Keratinocyte (primary cell): ENCODE measurements at regions not wholly inside any gene's neighbourhood (a gene's known extent, or its start where the extent isn't known, plus 50 kb on each side); places are given as distances from the start of the nearest gene placed in this dataset.

Source experiments
- DNase-seq: peaks from one replicate; pipeline ENCODE4 v3.0.0-alpha.2; 2011; ENCODE audit warnings: low read depth, missing footprints, low spot score
- FAIRE-seq: peaks from 2 replicates; lab custom pipeline; 2011; peaks lifted over from hg19 to GRCh38; lab: Jason Lieb, UNC
- H2AFZ ChIP-seq: 2 replicates; pipeline ENCODE4 v1.6.0; 2012; ENCODE audit warnings: low read length, control low read depth, inconsistent platforms; ENCODE audit not compliant: control insufficient read depth
- H3K27ac ChIP-seq: 2 replicates; pipeline ENCODE4 v1.5.1; 2011; ENCODE audit warnings: low read length; ENCODE audit not compliant: control insufficient read depth, insufficient read depth
- H3K27me3 ChIP-seq: 3 replicates; pipeline ENCODE4 v1.6.0; 2011; ENCODE audit warnings: low read length; ENCODE audit not compliant: control insufficient read depth, insufficient read depth; ENCODE audit errors: extremely low read depth
- H3K36me3 ChIP-seq, 2 experiments: 2 replicates in 1 of 2; 3 replicates in 1 of 2; pipeline ENCODE4 v1.5.1; 2011; ENCODE audit warnings: low read length in 2 of 2, mild to moderate bottlenecking in 1 of 2; ENCODE audit not compliant: control insufficient read depth in 2 of 2, insufficient read depth in 2 of 2; ENCODE audit errors: extremely low read depth in 1 of 2
- H3K4me1 ChIP-seq: 3 replicates; pipeline ENCODE4 v1.5.1; 2011; ENCODE audit warnings: low read length; ENCODE audit not compliant: control insufficient read depth, insufficient read depth; ENCODE audit errors: extremely low read depth
- H3K4me2 ChIP-seq: 3 replicates; pipeline ENCODE4 v1.6.0; 2011; ENCODE audit warnings: low read depth, low read length; ENCODE audit not compliant: control insufficient read depth, insufficient read depth; ENCODE audit errors: extremely low read depth
- H3K4me3 ChIP-seq, 3 experiments: fragments of 200-600 bp in 1 of 3; sonication (generic) in 1 of 3; 2 replicates in 2 of 3; 3 replicates in 1 of 3; pipeline ENCODE4 v1.5.1; 2011 to 2016; ENCODE audit warnings: low read length in 3 of 3, mild to moderate bottlenecking in 3 of 3, control low read depth in 2 of 3, inconsistent platforms in 1 of 3, low read depth in 1 of 3, mixed read lengths in 1 of 3, mixed run types in 1 of 3, moderate library complexity in 1 of 3; ENCODE audit not compliant: control insufficient read depth in 2 of 3, insufficient read depth in 2 of 3; ENCODE audit errors: extremely low read depth in 1 of 3
- H3K79me2 ChIP-seq: 2 replicates; pipeline ENCODE4 v1.6.0; 2012; ENCODE audit warnings: low read length; ENCODE audit not compliant: control insufficient read depth, insufficient read depth
- H3K9ac ChIP-seq: 3 replicates; pipeline ENCODE4 v1.6.0; 2011; ENCODE audit warnings: low read length; ENCODE audit not compliant: control insufficient read depth, insufficient read depth; ENCODE audit errors: extremely low read depth
- H3K9me1 ChIP-seq: 3 replicates; pipeline ENCODE4 v1.6.0; 2011; ENCODE audit warnings: low read length; ENCODE audit not compliant: control insufficient read depth, insufficient read depth; ENCODE audit errors: extremely low read depth
- H3K9me3 ChIP-seq: 2 replicates; pipeline ENCODE4 v1.5.1; 2012; ENCODE audit warnings: low read depth, low read length; ENCODE audit not compliant: control insufficient read depth
- H4K20me1 ChIP-seq: 3 replicates; pipeline ENCODE4 v1.6.0; 2011; ENCODE audit warnings: low read length; ENCODE audit not compliant: control insufficient read depth, insufficient read depth; ENCODE audit errors: extremely low read depth
- EZH2 ChIP-seq: IDR thresholded peaks from one replicate; pipeline ENCODE4 v1.6.1; 2012; ENCODE audit warnings: inconsistent platforms, mild to moderate bottlenecking, low read length, moderate library complexity
- dilution Hi-C: fragments of 300-500 bp; cut with MboI; formaldehyde crosslinking; loops from one replicate; pipeline ENCODE4 v1.7.0; 2020; ENCODE audit warnings: low sequenced_read_pairs; ENCODE audit not compliant: extremely low pct_ligation_motif_present
- TF ChIP-seq, protein P1 (sequence below), 3 experiments: IDR thresholded peaks in 1 of 3; conservative IDR thresholded peaks in 1 of 3; optimal IDR thresholded peaks in 1 of 3; 2 replicates in 2 of 3; 3 replicates in 1 of 3; pipeline versions ENCODE3 to v1.5.1; 2011; ENCODE audit warnings: low read length in 3 of 3, mild to moderate bottlenecking in 3 of 3, moderate library complexity in 2 of 3, control low read depth in 1 of 3, inconsistent platforms in 1 of 3; ENCODE audit not compliant: insufficient read depth in 2 of 3; ENCODE audit errors: extremely low read depth in 1 of 3

GRCh38 chr20:24148372-24148771 lies 159.8 kb upstream of the GGTLC1 start:
- Histone ChIP-seq H3K27ac (no peak overlapping the region), H2AFZ (no peak overlapping the region), H3K4me2 (no peak overlapping the region), H3K4me1 (peaks cover 13% of the 10 kb centered on the region), H3K36me3 (no peaks in the 10 kb centered on the region), H3K9me3 (no peaks in the 10 kb centered on the region), H3K4me3 (no peak overlapping the region), H3K9me1 (no peaks in the 10 kb centered on the region), H3K9ac (no peak overlapping the region), H4K20me1 (no peaks in the 10 kb centered on the region), H3K27me3 (no peaks in the 10 kb centered on the region), H3K79me2 (no peaks in the 10 kb centered on the region)
- dilution Hi-C loops, result no loop called here
- TF ChIP-seq, protein P1, sequence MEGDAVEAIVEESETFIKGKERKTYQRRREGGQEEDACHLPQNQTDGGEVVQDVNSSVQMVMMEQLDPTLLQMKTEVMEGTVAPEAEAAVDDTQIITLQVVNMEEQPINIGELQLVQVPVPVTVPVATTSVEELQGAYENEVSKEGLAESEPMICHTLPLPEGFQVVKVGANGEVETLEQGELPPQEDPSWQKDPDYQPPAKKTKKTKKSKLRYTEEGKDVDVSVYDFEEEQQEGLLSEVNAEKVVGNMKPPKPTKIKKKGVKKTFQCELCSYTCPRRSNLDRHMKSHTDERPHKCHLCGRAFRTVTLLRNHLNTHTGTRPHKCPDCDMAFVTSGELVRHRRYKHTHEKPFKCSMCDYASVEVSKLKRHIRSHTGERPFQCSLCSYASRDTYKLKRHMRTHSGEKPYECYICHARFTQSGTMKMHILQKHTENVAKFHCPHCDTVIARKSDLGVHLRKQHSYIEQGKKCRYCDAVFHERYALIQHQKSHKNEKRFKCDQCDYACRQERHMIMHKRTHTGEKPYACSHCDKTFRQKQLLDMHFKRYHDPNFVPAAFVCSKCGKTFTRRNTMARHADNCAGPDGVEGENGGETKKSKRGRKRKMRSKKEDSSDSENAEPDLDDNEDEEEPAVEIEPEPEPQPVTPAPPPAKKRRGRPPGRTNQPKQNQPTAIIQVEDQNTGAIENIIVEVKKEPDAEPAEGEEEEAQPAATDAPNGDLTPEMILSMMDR (optimal IDR thresholded peaks at IDR 0.05 in 1 of 3, IDR thresholded peaks at IDR 0.05 in 1 of 3, conservative IDR thresholded peaks at IDR 0.05 in 1 of 3; ENCODE audit: extremely low read depth in 1 of 3, insufficient read depth in 2 of 3, low read length in 3 of 3), result no peak
- no peak for TF ChIP-seq EZH2
- DNase-seq, result no peak
- FAIRE-seq, result no peak

GRCh38 chr20:24147961-24148360 lies 159.4 kb upstream of the GGTLC1 start:
- Histone ChIP-seq H3K79me2 (no peaks in the 10 kb centered on the region), H3K27ac (no peak overlapping the region), H3K36me3 (no peaks in the 10 kb centered on the region), H2AFZ (no peak overlapping the region), H4K20me1 (no peaks in the 10 kb centered on the region), H3K4me3 (no peak overlapping the region), H3K4me1 (peaks cover 13% of the 10 kb centered on the region), H3K9ac (no peak overlapping the region), H3K9me3 (no peaks in the 10 kb centered on the region), H3K27me3 (no peaks in the 10 kb centered on the region), H3K9me1 (no peaks in the 10 kb centered on the region), H3K4me2 (no peak overlapping the region)
- dilution Hi-C loops, result no loop called here
- TF ChIP-seq EZH2, result no peak
- TF ChIP-seq, protein P1 (optimal IDR thresholded peaks at IDR 0.05 in 1 of 3, IDR thresholded peaks at IDR 0.05 in 1 of 3, conservative IDR thresholded peaks at IDR 0.05 in 1 of 3; ENCODE audit: extremely low read depth in 1 of 3, insufficient read depth in 2 of 3, low read length in 3 of 3), result no peak
- DNase-seq (no peak), FAIRE-seq (no peak)
